ENCODE measurements at regions not wholly inside any gene's neighbourhood (a gene's known extent, or its start where the extent isn't known, plus 50 kb on each side); places are given as distances from the start of the nearest gene placed in this dataset.
"Not testable (repeated sequence)": the region's sequence is repeated elsewhere in the genome, so short reads cannot be mapped to it uniquely, and the experiment has no call there.

GRCh38 chr11:69892237-69892985 is 73.2 kb upstream of the FGF3 start:
- FAIRE-seq (no peak), DNase-seq (ENCODE audit: insufficient read length, low spot score) (no peak)
- no peak for TF ChIP-seq POLR2A (IDR thresholded peaks at IDR 0.05; ENCODE audit: low read depth, low read length)

- DNase-seq (ENCODE audit: insufficient read length, low spot score): no peak
- FAIRE-seq: no peak
- TF ChIP-seq POLR2A (IDR thresholded peaks at IDR 0.05; ENCODE audit: low read depth, low read length): no peak
Observed at GRCh38 chr11:69892986-69893555, 73.9 kb upstream of the FGF3 start.

GRCh38 chr11:69893631-69894030 is 74.4 kb upstream of the FGF3 start:
- FAIRE-seq: no peak
- no peak for TF ChIP-seq POLR2A (IDR thresholded peaks at IDR 0.05; ENCODE audit: low read depth, low read length)
- DNase-seq (ENCODE audit: insufficient read length, low spot score): no peak

GRCh38 chr11:69894181-69894611 is 75.0 kb upstream of the FGF3 start:
- FAIRE-seq: no peak
- TF ChIP-seq POLR2A (IDR thresholded peaks at IDR 0.05; ENCODE audit: low read depth, low read length): no peak
- DNase-seq (ENCODE audit: insufficient read length, low spot score): no peak

GRCh38 chr11:69894648-69895047 is 75.4 kb upstream of the FGF3 start:
- DNase-seq (ENCODE audit: insufficient read length, low spot score): no peak
- no peak for FAIRE-seq
- no peak for TF ChIP-seq POLR2A (IDR thresholded peaks at IDR 0.05; ENCODE audit: low read depth, low read length)

GRCh38 chr11:69896250-69896649 is 77.0 kb upstream of the FGF3 start:
- DNase-seq (ENCODE audit: insufficient read length, low spot score): no peak
- FAIRE-seq: no peak
- no peak for TF ChIP-seq POLR2A (IDR thresholded peaks at IDR 0.05; ENCODE audit: low read depth, low read length)

DNA sequence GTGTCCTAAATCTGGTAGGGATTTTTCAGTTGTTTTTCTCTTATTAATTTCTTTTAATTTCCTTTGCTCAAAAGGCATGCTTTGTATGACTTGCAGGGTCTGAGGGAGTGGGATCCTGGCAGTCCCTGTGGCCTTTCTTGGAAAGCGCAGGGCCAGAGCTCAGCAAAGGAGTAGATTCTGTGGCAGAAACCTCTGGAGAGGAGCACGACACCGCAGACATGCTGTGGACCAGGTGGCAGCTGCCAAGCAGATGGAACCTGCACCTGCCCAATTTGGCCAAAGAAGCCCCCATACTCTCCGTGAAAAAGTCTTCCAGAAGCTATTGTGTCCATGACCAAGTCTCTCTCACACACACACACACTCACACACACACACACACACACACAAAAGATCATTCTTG is 78.9 kb upstream of the FGF3 start:
- FAIRE-seq (no peak), DNase-seq (ENCODE audit: insufficient read length, low spot score) (no peak)
- TF ChIP-seq POLR2A (IDR thresholded peaks at IDR 0.05; ENCODE audit: low read depth, low read length): no peak

GRCh38 chr11:69899957-69900821 is 81.0 kb upstream of the FGF3 start:
- FAIRE-seq: peak; percentile 71
- no peak for TF ChIP-seq POLR2A (IDR thresholded peaks at IDR 0.05; ENCODE audit: low read depth, low read length)
- peak; percentile 86 for DNase-seq (ENCODE audit: insufficient read length, low spot score)

DNA sequence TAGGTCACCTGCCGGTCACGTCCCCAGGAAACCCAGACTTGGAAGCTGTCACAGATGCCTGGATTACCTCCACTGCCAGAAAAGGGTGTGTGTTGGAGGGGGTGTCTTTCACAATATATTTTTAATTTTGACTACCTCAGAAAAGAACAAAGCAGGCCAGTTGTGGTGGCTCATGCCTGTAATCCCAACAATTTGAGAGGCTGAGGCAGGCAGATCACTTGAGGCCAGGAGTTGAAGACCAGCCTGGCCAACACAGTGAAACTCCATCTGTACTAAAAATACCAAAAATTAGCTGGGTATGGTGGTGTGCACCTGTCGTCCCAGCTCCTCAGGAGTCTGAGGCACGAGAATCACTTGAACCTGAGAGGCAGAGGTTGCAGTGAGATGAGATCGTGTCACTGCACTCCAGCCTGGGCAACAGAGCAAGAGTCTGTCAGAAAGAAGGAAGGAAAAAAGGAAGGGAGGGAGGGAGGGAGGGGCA is 81.6 kb upstream of the FGF3 start:
- FAIRE-seq; DNase-seq (ENCODE audit: insufficient read length, low spot score): not testable (repeated sequence)

DNA sequence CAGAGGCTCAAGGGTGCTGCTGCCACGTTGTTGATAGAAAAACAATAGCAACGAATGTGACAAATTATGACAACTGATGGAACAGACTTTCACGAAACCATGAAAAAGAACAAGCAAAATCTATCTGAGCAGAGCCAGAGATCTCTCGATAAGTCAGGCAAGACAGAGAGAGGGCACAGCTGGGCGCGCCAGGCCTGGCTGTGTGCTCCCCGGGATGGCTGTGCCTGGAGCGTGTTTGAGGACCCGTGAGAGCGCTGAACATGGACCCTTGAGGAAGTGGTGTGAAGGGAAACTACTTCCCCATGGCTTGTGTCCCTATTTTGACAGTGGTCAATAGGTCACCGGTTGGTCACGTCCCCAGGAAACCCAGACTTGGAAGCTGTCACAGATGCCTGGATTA is 83.1 kb upstream of the FGF3 start:
- no peak for TF ChIP-seq POLR2A (IDR thresholded peaks at IDR 0.05; ENCODE audit: low read depth, low read length)
- FAIRE-seq (no peak), DNase-seq (ENCODE audit: insufficient read length, low spot score) (no peak)

GRCh38 chr11:69903211-69903610 is 84.0 kb upstream of the FGF3 start:
- DNase-seq (ENCODE audit: insufficient read length, low spot score) (no peak), FAIRE-seq (no peak)
- TF ChIP-seq POLR2A (IDR thresholded peaks at IDR 0.05; ENCODE audit: low read depth, low read length): no peak

GRCh38 chr11:69904161-69904973 is 85.2 kb upstream of the FGF3 start:
- no peak for TF ChIP-seq POLR2A (IDR thresholded peaks at IDR 0.05; ENCODE audit: low read depth, low read length)
- DNase-seq (ENCODE audit: insufficient read length, low spot score): no peak
- FAIRE-seq: no peak

DNA sequence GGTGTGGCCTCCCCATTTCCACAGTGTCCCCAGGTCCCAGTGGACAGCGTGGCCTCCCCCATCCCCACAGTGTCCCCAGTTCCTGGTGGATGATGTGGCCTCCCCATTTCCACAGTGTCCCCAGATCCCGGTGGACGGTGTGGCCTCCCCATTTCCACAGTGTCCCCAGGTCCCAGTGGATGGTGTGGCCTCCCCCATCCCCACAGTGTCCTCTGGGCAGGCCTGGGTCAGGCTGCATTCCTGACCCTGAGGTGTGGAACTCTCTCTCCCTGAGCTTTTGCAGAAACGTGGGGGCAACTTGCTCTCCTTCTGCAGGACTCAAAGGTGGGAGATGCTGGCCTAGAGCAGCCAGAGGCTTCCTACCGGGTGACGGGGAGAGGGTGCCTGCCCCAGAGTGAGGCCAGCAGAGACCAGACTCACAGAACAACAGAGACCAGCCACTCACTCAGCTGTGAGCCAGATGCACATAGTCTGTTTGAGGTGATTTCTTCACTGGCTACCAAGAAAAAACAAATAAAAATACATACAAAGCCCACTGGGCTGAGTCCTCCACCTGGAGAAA is 85.8 kb upstream of the FGF3 start:
- TF ChIP-seq POLR2A (IDR thresholded peaks at IDR 0.05; ENCODE audit: low read depth, low read length): no peak
- FAIRE-seq (no peak), DNase-seq (ENCODE audit: insufficient read length, low spot score) (no peak)
